A549 (cell line): ENCODE measurements at regions not wholly inside any gene's neighbourhood (a gene's known extent, or its start where the extent isn't known, plus 50 kb on each side); places are given as distances from the start of the nearest gene placed in this dataset.

Experiments used
- EP300 ChIP-seq, 2 experiments: fragments of >200 bp; sonication (Bioruptor Twin); formaldehyde crosslinking; IDR thresholded peaks; 2 replicates in 1 of 2; 3 replicates in 1 of 2; pipeline ENCODE4 v1.6.1; 2016 to 2017
- POLR2A ChIP-seq: IDR thresholded peaks from 2 replicates; pipeline ENCODE4 v1.6.1; 2012; ENCODE audit warnings: mild to moderate bottlenecking, low read length
- TF ChIP-seq, protein P1 (sequence below): fragments of >200 bp; sonication (Bioruptor Twin); formaldehyde crosslinking; IDR thresholded peaks from 3 replicates; pipeline ENCODE4 v1.5.1; 2016
- TF ChIP-seq, protein P2 (sequence below): fragments of 200-600 bp; sonication (generic); IDR thresholded peaks from 2 replicates; pipeline ENCODE4 v1.6.1; 2016; ENCODE audit warnings: antibody characterized with exemption, mild to moderate bottlenecking, moderate library complexity

GRCh38 chr13:64446372-64446771, 2783.8 kb downstream of the PCDH9 start:
- no peak for TF ChIP-seq EP300 (IDR thresholded peaks at IDR 0.05)
- TF ChIP-seq POLR2A: no peak
- TF ChIP-seq, protein P1, sequence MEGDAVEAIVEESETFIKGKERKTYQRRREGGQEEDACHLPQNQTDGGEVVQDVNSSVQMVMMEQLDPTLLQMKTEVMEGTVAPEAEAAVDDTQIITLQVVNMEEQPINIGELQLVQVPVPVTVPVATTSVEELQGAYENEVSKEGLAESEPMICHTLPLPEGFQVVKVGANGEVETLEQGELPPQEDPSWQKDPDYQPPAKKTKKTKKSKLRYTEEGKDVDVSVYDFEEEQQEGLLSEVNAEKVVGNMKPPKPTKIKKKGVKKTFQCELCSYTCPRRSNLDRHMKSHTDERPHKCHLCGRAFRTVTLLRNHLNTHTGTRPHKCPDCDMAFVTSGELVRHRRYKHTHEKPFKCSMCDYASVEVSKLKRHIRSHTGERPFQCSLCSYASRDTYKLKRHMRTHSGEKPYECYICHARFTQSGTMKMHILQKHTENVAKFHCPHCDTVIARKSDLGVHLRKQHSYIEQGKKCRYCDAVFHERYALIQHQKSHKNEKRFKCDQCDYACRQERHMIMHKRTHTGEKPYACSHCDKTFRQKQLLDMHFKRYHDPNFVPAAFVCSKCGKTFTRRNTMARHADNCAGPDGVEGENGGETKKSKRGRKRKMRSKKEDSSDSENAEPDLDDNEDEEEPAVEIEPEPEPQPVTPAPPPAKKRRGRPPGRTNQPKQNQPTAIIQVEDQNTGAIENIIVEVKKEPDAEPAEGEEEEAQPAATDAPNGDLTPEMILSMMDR: peak; percentile 38; the same call in 2 of the 3 replicates
- TF ChIP-seq, protein P2, sequence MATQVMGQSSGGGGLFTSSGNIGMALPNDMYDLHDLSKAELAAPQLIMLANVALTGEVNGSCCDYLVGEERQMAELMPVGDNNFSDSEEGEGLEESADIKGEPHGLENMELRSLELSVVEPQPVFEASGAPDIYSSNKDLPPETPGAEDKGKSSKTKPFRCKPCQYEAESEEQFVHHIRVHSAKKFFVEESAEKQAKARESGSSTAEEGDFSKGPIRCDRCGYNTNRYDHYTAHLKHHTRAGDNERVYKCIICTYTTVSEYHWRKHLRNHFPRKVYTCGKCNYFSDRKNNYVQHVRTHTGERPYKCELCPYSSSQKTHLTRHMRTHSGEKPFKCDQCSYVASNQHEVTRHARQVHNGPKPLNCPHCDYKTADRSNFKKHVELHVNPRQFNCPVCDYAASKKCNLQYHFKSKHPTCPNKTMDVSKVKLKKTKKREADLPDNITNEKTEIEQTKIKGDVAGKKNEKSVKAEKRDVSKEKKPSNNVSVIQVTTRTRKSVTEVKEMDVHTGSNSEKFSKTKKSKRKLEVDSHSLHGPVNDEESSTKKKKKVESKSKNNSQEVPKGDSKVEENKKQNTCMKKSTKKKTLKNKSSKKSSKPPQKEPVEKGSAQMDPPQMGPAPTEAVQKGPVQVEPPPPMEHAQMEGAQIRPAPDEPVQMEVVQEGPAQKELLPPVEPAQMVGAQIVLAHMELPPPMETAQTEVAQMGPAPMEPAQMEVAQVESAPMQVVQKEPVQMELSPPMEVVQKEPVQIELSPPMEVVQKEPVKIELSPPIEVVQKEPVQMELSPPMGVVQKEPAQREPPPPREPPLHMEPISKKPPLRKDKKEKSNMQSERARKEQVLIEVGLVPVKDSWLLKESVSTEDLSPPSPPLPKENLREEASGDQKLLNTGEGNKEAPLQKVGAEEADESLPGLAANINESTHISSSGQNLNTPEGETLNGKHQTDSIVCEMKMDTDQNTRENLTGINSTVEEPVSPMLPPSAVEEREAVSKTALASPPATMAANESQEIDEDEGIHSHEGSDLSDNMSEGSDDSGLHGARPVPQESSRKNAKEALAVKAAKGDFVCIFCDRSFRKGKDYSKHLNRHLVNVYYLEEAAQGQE: no peak
